ENCODE measurements at regions not wholly inside any gene's neighbourhood (a gene's known extent, or its start where the extent isn't known, plus 50 kb on each side); places are given as distances from the start of the nearest gene placed in this dataset.

DNA sequence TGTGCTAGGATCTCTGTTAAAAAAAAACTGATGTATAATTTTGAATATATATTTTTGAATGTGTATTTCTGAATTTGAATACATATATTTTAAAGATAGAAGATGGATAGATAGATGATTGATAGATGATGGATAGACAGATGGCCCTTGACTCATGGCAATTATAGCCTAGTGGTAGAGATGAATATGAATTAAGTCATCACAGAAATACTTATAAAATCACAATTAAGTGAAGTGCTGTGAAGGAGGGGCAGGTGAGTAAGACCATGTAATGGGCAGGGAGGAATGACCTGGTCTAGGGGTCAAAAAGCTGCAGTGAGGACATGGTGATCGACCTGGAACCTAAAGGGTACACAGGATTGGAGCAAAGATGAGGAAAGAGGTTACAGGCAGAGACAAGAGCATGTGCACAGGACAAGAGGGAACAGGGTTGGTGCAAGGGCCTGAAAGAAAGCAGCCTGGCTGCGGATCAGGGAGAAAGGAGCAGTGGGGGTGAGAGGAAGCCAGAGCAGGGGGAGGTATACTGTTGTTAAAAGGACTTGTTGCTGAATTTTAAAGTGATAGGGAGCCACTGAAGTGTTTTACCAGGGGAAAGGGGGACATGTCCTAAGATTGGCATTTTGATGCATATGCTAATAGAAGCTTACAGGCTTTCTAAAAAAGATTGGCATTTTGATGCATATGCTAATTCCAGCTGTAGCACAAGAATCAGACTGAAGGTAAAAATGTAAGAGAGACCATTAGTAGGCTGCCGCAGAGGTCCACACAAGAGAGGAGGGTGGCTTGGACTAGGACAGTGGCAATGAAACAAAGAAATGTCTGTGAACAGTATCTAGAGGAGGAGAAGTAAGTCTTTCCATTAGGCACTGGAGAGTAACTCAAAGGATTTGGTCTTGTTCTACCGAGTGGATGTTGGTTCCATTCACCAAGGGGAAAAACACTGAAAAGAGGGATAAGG is 527.8 kb downstream of the AGTPBP1 start:
- Histone ChIP-seq H4K20me1 (ENCODE audit: insufficient read depth) (no peaks in the 10 kb centered on the region), H3K9me2 (ENCODE audit: insufficient read depth, low read length) (no peaks in the 10 kb centered on the region), H3K4me3 (ENCODE audit: low read length) (no peak overlapping the region), H3K36me3 (ENCODE audit: insufficient read depth, low read length) (no peaks in the 10 kb centered on the region), H3K4me2 (ENCODE audit: low read length) (no peak overlapping the region), H3K9ac (ENCODE audit: low read length) (no peak overlapping the region), H3F3A (ENCODE audit: insufficient read depth, low read length, poor library complexity, severe bottlenecking) (no peaks in the 10 kb centered on the region), H3K27ac (ENCODE audit: low read length) (no peak overlapping the region), H3K9me3 (ENCODE audit: low read length) (no peaks in the 10 kb centered on the region), H3K27me3 (ENCODE audit: insufficient read depth, low read depth, low read length) (no peaks in the 10 kb centered on the region), H2AFZ (ENCODE audit: low read depth, low read length) (no peak overlapping the region), H3K79me2 (replicated peaks; ENCODE audit: insufficient read depth, low read length) (no peaks in the 10 kb centered on the region)
- TF ChIP-seq TAF1 (IDR thresholded peaks at IDR 0.05; ENCODE audit: low read depth) (no peak), CTCF (IDR thresholded peaks at IDR 0.05; ENCODE audit: poor library complexity, severe bottlenecking) (no peak), RAD21 (conservative IDR thresholded peaks at IDR 0.05) (no peak), MXI1 (conservative IDR thresholded peaks at IDR 0.05; ENCODE audit: poor library complexity, severe bottlenecking) (no peak), SMC3 (conservative IDR thresholded peaks at IDR 0.05; ENCODE audit: poor library complexity) (no peak), EZH2 (IDR thresholded peaks at IDR 0.05; ENCODE audit: borderline replicate concordance, insufficient read depth, low read length, poor library complexity, severe bottlenecking) (no peak), EP300 (conservative IDR thresholded peaks at IDR 0.05; ENCODE audit: poor library complexity, severe bottlenecking) (no peak)
- TF ChIP-seq, protein P1, sequence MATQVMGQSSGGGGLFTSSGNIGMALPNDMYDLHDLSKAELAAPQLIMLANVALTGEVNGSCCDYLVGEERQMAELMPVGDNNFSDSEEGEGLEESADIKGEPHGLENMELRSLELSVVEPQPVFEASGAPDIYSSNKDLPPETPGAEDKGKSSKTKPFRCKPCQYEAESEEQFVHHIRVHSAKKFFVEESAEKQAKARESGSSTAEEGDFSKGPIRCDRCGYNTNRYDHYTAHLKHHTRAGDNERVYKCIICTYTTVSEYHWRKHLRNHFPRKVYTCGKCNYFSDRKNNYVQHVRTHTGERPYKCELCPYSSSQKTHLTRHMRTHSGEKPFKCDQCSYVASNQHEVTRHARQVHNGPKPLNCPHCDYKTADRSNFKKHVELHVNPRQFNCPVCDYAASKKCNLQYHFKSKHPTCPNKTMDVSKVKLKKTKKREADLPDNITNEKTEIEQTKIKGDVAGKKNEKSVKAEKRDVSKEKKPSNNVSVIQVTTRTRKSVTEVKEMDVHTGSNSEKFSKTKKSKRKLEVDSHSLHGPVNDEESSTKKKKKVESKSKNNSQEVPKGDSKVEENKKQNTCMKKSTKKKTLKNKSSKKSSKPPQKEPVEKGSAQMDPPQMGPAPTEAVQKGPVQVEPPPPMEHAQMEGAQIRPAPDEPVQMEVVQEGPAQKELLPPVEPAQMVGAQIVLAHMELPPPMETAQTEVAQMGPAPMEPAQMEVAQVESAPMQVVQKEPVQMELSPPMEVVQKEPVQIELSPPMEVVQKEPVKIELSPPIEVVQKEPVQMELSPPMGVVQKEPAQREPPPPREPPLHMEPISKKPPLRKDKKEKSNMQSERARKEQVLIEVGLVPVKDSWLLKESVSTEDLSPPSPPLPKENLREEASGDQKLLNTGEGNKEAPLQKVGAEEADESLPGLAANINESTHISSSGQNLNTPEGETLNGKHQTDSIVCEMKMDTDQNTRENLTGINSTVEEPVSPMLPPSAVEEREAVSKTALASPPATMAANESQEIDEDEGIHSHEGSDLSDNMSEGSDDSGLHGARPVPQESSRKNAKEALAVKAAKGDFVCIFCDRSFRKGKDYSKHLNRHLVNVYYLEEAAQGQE (IDR thresholded peaks at IDR 0.05; ENCODE audit: borderline replicate concordance): no peak

DNA sequence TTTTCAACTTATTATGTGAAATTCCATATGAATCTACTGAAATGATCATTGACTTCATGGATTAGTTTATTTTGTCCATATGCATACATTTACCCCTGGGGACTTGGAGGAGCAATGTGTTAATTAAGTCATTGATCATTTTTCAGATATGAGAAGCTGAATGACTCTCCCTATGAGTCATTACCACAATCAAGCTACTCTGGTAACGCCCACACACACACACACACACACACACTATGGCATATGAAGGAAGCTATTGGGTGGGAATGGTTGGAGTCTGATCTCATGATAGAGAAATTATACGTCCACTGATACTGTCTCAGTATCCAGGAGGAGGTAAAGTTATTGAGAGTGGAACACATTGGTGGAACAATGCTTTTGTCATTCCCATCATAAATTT is 528.9 kb downstream of the AGTPBP1 start:
- H3K4me3 ChIP-seq (ENCODE audit: low read length): no peak overlapping the region
- no peak overlapping the region for H2AFZ ChIP-seq (ENCODE audit: low read depth, low read length)
- H3K9ac ChIP-seq (ENCODE audit: low read length): no peak overlapping the region
- H3K9me2 ChIP-seq (ENCODE audit: insufficient read depth, low read length): no peaks in the 10 kb centered on the region
- no peaks in the 10 kb centered on the region for H4K20me1 ChIP-seq (ENCODE audit: insufficient read depth)
- H3F3A ChIP-seq (ENCODE audit: insufficient read depth, low read length, poor library complexity, severe bottlenecking): no peaks in the 10 kb centered on the region
- H3K27ac ChIP-seq (ENCODE audit: low read length): no peak overlapping the region
- TF ChIP-seq EZH2 (IDR thresholded peaks at IDR 0.05; ENCODE audit: borderline replicate concordance, insufficient read depth, low read length, poor library complexity, severe bottlenecking) (no peak), POLR2AphosphoS5 (IDR thresholded peaks at IDR 0.05) (no peak), RAD21 (conservative IDR thresholded peaks at IDR 0.05) (no peak), CTCF (IDR thresholded peaks at IDR 0.05; ENCODE audit: poor library complexity, severe bottlenecking) (no peak), EP300 (conservative IDR thresholded peaks at IDR 0.05; ENCODE audit: poor library complexity, severe bottlenecking) (no peak), MXI1 (conservative IDR thresholded peaks at IDR 0.05; ENCODE audit: poor library complexity, severe bottlenecking) (no peak), TAF1 (IDR thresholded peaks at IDR 0.05; ENCODE audit: low read depth) (no peak), SMC3 (conservative IDR thresholded peaks at IDR 0.05; ENCODE audit: poor library complexity) (no peak)
- TF ChIP-seq, protein P1 (IDR thresholded peaks at IDR 0.05; ENCODE audit: borderline replicate concordance): no peak
- H3K4me2 ChIP-seq (ENCODE audit: low read length): no peak overlapping the region
- H3K27me3 ChIP-seq (ENCODE audit: insufficient read depth, low read depth, low read length): no peaks in the 10 kb centered on the region
- H3K79me2 ChIP-seq (replicated peaks; ENCODE audit: insufficient read depth, low read length): no peaks in the 10 kb centered on the region
- no peaks in the 10 kb centered on the region for H3K36me3 ChIP-seq (ENCODE audit: insufficient read depth, low read length)
- H3K9me3 ChIP-seq (ENCODE audit: low read length): no peaks in the 10 kb centered on the region
